Keratinocyte (primary cell): ENCODE measurements at regions not wholly inside any gene's neighbourhood (a gene's known extent, or its start where the extent isn't known, plus 50 kb on each side); places are given as distances from the start of the nearest gene placed in this dataset.

Source experiments
- DNase-seq: peaks from one replicate; pipeline ENCODE4 v3.0.0-alpha.2; 2011; ENCODE audit warnings: low read depth, missing footprints, low spot score
- FAIRE-seq: peaks from 2 replicates; lab custom pipeline; 2011; peaks lifted over from hg19 to GRCh38; lab: Jason Lieb, UNC
- H2AFZ ChIP-seq: 2 replicates; pipeline ENCODE4 v1.6.0; 2012; ENCODE audit warnings: low read length, control low read depth, inconsistent platforms; ENCODE audit not compliant: control insufficient read depth
- H3K27ac ChIP-seq: 2 replicates; pipeline ENCODE4 v1.5.1; 2011; ENCODE audit warnings: low read length; ENCODE audit not compliant: control insufficient read depth, insufficient read depth
- H3K27me3 ChIP-seq: 3 replicates; pipeline ENCODE4 v1.6.0; 2011; ENCODE audit warnings: low read length; ENCODE audit not compliant: control insufficient read depth, insufficient read depth; ENCODE audit errors: extremely low read depth
- H3K36me3 ChIP-seq, 2 experiments: 2 replicates in 1 of 2; 3 replicates in 1 of 2; pipeline ENCODE4 v1.5.1; 2011; ENCODE audit warnings: low read length in 2 of 2, mild to moderate bottlenecking in 1 of 2; ENCODE audit not compliant: control insufficient read depth in 2 of 2, insufficient read depth in 2 of 2; ENCODE audit errors: extremely low read depth in 1 of 2
- H3K4me1 ChIP-seq: 3 replicates; pipeline ENCODE4 v1.5.1; 2011; ENCODE audit warnings: low read length; ENCODE audit not compliant: control insufficient read depth, insufficient read depth; ENCODE audit errors: extremely low read depth
- H3K4me2 ChIP-seq: 3 replicates; pipeline ENCODE4 v1.6.0; 2011; ENCODE audit warnings: low read depth, low read length; ENCODE audit not compliant: control insufficient read depth, insufficient read depth; ENCODE audit errors: extremely low read depth
- H3K4me3 ChIP-seq, 3 experiments: fragments of 200-600 bp in 1 of 3; sonication (generic) in 1 of 3; 2 replicates in 2 of 3; 3 replicates in 1 of 3; pipeline ENCODE4 v1.5.1; 2011 to 2016; ENCODE audit warnings: low read length in 3 of 3, mild to moderate bottlenecking in 3 of 3, control low read depth in 2 of 3, inconsistent platforms in 1 of 3, low read depth in 1 of 3, mixed read lengths in 1 of 3, mixed run types in 1 of 3, moderate library complexity in 1 of 3; ENCODE audit not compliant: control insufficient read depth in 2 of 3, insufficient read depth in 2 of 3; ENCODE audit errors: extremely low read depth in 1 of 3
- H3K79me2 ChIP-seq: 2 replicates; pipeline ENCODE4 v1.6.0; 2012; ENCODE audit warnings: low read length; ENCODE audit not compliant: control insufficient read depth, insufficient read depth
- H3K9ac ChIP-seq: 3 replicates; pipeline ENCODE4 v1.6.0; 2011; ENCODE audit warnings: low read length; ENCODE audit not compliant: control insufficient read depth, insufficient read depth; ENCODE audit errors: extremely low read depth
- H3K9me1 ChIP-seq: 3 replicates; pipeline ENCODE4 v1.6.0; 2011; ENCODE audit warnings: low read length; ENCODE audit not compliant: control insufficient read depth, insufficient read depth; ENCODE audit errors: extremely low read depth
- H3K9me3 ChIP-seq: 2 replicates; pipeline ENCODE4 v1.5.1; 2012; ENCODE audit warnings: low read depth, low read length; ENCODE audit not compliant: control insufficient read depth
- H4K20me1 ChIP-seq: 3 replicates; pipeline ENCODE4 v1.6.0; 2011; ENCODE audit warnings: low read length; ENCODE audit not compliant: control insufficient read depth, insufficient read depth; ENCODE audit errors: extremely low read depth
- CTCF ChIP-seq, 3 experiments: IDR thresholded peaks in 1 of 3; conservative IDR thresholded peaks in 1 of 3; optimal IDR thresholded peaks in 1 of 3; 2 replicates in 2 of 3; 3 replicates in 1 of 3; pipeline versions ENCODE3 to v1.5.1; 2011; ENCODE audit warnings: low read length in 3 of 3, mild to moderate bottlenecking in 3 of 3, moderate library complexity in 2 of 3, control low read depth in 1 of 3, inconsistent platforms in 1 of 3; ENCODE audit not compliant: insufficient read depth in 2 of 3; ENCODE audit errors: extremely low read depth in 1 of 3
- EZH2 ChIP-seq: IDR thresholded peaks from one replicate; pipeline ENCODE4 v1.6.1; 2012; ENCODE audit warnings: inconsistent platforms, mild to moderate bottlenecking, low read length, moderate library complexity
- dilution Hi-C: fragments of 300-500 bp; cut with MboI; formaldehyde crosslinking; loops from one replicate; pipeline ENCODE4 v1.7.0; 2020; ENCODE audit warnings: low sequenced_read_pairs; ENCODE audit not compliant: extremely low pct_ligation_motif_present

DNA sequence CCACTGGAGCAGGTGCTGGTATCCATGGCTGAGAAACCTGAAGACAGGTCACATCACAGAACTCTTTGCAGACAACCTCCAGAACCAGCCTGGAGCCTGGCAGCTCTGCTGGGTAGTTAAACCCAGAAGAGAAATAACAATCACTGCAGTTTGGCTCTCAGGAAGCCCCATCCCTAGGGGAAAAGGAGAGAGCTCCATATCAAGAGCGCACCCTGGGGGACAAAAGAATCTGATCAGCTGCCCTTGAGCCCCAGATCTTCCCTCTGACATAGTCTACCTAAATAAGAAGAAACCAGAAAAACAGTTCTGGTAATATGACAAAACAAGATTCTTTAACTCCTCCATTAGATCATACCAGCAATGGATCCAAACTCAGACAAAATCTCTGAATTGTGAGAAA, 823.2 kb upstream of the FRG1 start:
- Histone ChIP-seq H3K9me3 (peaks cover 2% of the 10 kb centered on the region), H2AFZ (no peak overlapping the region), H3K79me2 (no peaks in the 10 kb centered on the region), H3K27me3 (no peaks in the 10 kb centered on the region), H4K20me1 (no peaks in the 10 kb centered on the region), H3K4me3 (no peak overlapping the region), H3K9me1 (no peaks in the 10 kb centered on the region), H3K9ac (no peak overlapping the region), H3K4me1 (no peaks in the 10 kb centered on the region), H3K36me3 (no peaks in the 10 kb centered on the region), H3K27ac (no peak overlapping the region), H3K4me2 (no peak overlapping the region)
- dilution Hi-C loops: no loop called here
- no peak for TF ChIP-seq EZH2
- TF ChIP-seq CTCF (optimal IDR thresholded peaks at IDR 0.05 in 1 of 3, IDR thresholded peaks at IDR 0.05 in 1 of 3, conservative IDR thresholded peaks at IDR 0.05 in 1 of 3; ENCODE audit: extremely low read depth in 1 of 3, insufficient read depth in 2 of 3, low read length in 3 of 3): no peak
- DNase-seq: no peak
- no peak for FAIRE-seq

- TF ChIP-seq EZH2 (no peak), CTCF (optimal IDR thresholded peaks at IDR 0.05 in 1 of 3, IDR thresholded peaks at IDR 0.05 in 1 of 3, conservative IDR thresholded peaks at IDR 0.05 in 1 of 3; ENCODE audit: extremely low read depth in 1 of 3, insufficient read depth in 2 of 3, low read length in 3 of 3) (no peak)
- Histone ChIP-seq H3K9me1 (no peaks in the 10 kb centered on the region), H3K79me2 (no peaks in the 10 kb centered on the region), H3K4me2 (no peak overlapping the region), H3K9me3 (no peaks in the 10 kb centered on the region), H3K27me3 (no peaks in the 10 kb centered on the region), H3K4me3 (no peak overlapping the region), H3K9ac (no peak overlapping the region), H3K4me1 (no peaks in the 10 kb centered on the region), H3K27ac (no peak overlapping the region), H2AFZ (no peak overlapping the region), H3K36me3 (no peaks in the 10 kb centered on the region), H4K20me1 (no peaks in the 10 kb centered on the region)
- FAIRE-seq (no peak), DNase-seq (no peak)
- dilution Hi-C loops: no loop called here
These were observed 819.3 kb upstream of the FRG1 start for GRCh38 chr4:189121336-189121735.
